GM19351 (cell line): ENCODE measurements at regions not wholly inside any gene's neighbourhood (a gene's known extent, or its start where the extent isn't known, plus 50 kb on each side); places are given as distances from the start of the nearest gene placed in this dataset.
"Not testable (repeated sequence)": the region's sequence is repeated elsewhere in the genome, so short reads cannot be mapped to it uniquely, and the experiment has no call there.

Experiments
- ATAC-seq: cut with Tn5 transposase; IDR thresholded peaks from one replicate; pipeline ENCODE4 v1.9.1; 2021; ENCODE audit warnings: mild to moderate bottlenecking, moderate library complexity; ENCODE audit not compliant: unreplicated experiment

DNA sequence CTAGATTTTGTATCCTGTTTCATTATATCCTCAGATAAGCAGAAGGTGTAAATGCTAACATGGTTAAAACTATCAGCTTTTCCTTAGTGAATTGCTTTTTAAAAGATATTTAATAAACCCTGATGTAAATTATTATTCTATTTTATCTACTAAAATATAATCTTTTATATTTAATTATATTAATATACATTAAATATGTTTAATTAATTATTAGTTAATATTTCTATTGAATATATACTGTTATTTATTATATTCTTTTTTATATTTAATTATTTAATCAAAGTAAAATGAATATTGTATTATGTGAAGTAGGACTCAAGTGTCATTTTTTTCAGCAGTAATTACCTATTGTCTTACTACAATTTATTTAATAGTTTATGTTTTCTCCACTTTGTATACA is 179.7 kb upstream of the ADGRL4 start:
- no peak for ATAC-seq

DNA sequence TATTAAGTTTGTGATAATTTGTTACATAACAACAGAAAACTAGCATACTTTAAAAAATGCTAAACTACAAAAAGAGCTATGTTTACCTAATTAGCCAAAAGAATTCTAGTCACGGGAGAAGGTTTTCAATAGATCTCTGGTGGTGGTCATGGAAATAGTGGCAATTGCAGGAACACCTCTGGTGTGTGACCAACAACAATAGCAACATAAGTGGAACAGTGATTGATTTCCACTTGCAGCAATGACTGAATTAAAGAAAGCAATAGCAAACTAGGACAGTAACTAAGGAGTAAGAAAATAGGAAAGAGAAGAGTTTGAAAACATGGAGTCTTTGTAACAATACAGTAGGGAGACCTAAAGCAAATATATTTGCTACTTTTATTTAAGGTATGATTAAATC is 171.3 kb upstream of the ADGRL4 start:
- no peak for ATAC-seq

DNA sequence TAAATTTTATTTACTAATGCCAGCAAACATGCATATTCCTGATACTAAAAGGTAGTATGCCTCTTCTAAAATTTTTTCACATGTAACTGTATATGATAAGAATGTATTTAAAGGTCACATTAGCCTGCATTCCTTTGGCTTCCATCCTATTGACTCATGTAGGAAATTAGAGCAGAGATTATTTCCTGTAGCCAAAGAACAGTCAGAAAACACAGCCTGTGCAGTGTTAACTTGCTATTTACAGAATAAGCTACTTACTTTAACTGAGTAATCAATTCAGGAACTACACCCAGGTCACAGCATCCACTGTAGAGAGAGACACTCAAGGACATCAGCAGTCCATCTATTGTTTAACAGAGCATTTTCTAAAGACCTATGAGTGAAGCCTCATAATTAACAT is 154.5 kb upstream of the ADGRL4 start:
- no peak for ATAC-seq

DNA sequence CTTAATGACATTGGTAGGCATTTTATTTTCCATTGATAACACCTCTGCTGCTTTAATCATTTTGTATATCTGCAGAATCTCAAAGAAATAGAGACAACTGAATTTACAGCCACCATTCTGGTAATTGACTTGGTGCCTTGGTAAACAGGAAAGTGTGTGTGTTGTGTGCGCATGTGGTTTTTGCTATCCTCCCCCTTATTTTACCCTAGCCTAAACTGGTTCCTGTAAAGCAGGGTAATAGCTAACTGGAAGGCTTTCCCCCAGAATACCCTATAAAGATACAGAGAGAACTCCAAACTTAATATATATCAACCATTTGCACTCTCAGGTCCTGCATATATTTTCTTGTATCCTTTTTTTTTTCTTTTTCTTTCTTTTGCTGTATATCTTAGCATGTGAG is 149.5 kb upstream of the ADGRL4 start:
- ATAC-seq: no peak

DNA sequence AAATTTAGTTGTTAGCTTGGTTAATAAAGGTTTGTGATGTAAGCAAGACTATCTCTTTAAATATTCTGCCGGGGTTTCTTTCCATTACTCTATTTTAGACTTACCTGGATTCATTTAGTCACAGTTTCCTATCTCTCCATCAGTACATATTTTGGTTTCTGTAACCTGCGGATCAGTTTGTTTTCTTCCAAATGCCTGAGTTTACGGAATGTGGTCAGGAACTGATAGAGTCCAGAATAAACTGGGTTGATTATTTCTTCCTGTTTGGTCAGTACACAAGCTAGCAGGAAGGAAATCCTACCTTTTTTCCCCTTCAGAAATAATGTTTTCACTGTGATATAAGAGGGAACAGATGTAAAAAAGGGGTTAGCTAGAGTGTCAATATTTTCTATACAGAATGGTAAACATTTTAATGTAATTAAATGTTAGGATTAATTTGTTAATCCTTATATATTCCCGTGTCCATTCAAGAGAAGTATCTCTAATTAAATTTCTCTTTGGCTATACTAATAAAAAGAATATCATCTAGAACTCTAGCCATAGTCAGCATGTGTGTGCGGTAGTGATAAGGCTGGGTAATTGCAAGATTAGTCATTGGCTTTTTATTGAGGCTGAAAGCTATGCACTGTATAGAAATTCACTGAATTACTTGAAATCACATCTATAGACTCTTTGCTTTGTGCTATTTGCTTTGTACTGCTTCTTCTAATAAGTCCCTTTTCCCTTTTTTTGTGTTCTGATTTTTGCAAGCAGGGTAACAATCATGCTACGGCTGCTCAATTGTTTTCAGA is 144.7 kb upstream of the ADGRL4 start:
- ATAC-seq: no peak

DNA sequence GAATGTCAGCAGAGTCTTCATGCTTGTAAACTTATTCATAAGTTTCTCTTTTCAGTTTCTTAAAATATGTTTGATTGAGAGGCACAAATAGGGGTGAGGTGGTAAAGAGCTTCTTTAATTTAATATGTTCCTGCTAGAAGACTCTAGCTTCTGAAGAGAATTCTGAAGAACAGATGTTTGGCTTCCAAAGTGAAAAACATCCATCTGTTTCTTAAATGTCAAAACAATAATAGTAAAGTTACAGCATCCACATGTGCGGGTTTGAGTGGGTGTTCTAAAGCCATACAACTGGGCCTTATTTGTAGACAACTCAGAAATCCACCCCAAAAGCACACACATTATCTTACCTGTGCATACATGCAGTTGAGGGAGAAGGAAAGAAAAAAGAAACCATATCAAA is 144.0 kb upstream of the ADGRL4 start:
- ATAC-seq: no peak

DNA sequence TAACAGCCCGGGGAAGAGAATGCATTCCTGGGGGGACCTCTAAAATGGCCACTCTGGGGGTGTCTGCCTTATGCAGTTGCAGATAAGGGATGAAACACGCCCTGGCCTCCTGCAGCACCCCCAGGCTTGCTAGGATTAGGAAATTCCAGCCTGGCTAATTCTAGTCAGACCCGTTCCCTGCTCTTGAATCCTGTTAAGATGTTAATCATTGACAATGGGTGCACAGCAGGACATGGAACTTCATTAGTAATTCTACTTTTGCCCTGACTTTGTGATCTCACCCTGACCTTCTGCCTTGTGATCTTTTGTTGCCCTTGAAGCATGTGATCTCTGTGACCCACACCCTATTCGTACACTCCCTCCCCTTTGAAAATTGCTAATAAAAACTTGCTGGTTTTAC is 131.7 kb upstream of the ADGRL4 start:
- ATAC-seq: not testable (repeated sequence)

DNA sequence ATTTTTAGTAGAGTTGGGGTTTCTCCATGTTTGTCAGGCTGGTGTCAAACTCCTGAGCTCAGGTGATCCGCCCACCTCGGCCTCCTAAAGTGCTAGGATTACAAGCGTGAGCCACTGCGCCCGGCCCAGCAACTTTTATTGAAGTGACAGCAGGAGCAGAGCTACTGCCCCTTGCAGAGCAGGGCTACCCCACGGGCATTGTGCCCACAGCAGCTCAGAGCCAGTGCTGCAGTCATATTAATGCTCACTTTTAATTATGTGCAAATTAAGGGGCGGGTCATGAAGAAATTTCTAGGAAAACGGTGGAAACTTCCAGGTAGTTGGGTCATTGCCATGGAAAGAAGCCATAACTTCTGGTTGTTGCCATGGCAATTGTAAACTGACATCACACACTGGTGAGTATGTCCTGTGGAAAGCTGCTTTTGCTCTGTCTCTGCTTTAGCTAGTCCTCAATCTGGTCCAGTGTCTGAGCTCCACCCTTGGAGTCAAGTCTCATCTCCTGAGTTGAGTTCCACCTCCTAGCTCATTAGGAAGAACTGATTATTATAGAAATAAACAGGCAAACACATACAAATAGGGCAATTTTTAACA is 127.3 kb upstream of the ADGRL4 start:
- ATAC-seq: no peak

DNA sequence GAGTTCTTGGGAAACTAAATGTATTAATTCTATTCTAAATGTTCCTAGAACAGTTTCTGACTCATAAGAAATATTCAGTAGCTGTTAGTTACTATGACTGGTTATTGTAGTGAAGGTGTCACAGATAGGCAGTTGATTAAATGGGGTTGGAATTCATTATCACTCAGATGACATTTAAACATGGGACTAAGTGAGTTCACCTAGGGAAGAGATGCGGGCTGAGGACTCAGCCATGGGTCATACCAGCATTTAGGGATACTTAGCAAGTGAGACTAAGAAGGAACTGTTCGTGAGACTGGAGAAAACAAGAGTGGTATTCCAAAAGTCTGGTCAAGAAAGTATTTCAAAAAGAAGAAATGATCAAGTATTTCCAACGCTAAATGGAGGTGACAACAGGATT is 125.1 kb upstream of the ADGRL4 start:
- ATAC-seq: no peak

DNA sequence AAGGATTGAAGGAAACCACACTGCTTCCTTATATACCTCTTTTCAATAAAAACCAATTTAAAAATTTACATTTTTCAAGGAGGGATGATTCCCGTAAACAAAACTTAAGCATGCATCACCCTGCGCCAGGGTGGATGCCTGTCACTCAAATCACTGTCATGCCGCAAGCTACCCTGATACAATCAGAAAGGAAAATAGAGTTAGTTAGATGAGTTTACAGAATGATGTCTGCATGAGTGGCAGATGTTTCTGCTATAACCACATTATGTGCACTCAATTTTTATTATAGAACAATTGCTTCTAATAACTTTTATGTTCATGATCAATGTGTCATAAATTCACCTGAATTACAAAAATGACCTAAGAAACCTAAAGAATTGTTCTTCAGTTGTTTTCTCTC is 123.4 kb upstream of the ADGRL4 start:
- no peak for ATAC-seq

DNA sequence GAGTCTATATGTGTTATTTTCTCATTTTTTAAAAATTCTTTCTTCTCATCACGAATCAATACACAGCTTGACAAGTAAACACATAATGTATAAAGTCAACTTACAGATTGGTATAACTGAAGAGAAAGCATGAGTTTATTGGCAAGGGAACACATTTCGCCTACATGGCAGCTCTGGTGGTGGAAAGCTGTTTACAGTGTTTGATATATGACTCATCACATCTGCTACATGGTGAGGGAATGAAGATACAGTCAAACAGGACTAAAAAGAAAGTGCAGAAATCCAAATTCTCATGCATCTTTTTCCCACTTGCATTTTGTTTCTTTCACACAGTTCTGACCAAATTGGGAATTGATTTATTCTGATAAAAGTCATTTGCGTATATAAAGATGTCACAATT is 122.2 kb upstream of the ADGRL4 start:
- no peak for ATAC-seq

DNA sequence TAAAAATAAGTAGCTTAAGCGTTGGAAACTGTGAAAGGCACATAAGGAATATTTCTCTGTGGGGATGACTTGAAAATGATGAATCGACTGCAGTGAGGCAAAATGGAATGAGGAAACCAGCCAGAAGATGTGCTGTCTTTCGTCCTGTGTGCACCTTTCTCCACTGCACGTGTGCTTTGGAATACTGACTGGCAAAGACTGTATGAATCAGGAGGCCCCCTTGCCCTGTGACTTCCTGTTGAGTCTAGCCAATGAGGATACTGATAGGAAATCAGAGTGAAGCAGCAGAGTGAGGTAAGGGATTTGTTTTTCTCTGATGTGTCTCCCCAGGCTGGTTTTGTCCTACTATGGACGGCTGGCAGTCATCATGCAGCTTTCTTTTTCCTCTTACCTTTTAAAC is 118.2 kb upstream of the ADGRL4 start:
- no peak for ATAC-seq

DNA sequence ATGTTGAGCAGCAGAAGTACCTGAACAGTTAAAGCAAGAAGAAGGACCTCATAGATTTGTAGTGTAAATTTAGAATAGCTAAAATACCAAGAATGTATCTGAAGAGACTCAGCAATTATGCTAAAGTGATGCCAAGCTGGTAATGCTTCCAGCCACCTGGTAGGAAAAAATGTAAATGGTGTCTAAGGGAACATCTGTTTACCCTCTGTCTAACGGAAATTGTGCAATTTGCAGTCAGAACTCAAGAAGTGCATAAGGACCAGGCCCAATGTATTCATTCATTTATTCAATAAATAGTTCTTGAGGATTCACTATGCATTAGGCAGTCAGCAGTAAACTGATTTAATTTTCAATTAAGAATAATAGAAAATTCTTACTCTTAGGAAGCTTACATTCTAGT is 116.0 kb upstream of the ADGRL4 start:
- ATAC-seq: no peak

DNA sequence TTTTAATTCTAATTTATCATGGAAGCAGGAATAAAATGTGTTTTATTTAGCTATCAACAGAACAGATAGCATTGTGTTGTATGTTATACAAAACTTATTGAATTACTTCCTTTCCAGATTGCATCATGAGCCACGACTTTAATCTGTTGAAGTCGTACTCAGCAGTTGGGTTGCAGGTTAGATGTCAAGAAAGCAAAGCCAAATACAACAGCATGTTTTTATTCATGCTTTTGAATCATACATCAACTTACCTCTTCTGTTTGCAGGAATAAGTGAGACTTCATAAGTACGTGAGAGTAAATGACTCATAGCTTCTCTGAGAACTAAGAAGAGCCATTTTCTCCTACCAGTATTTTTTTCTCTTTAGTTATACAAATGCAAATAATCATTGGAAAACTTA is 110.8 kb upstream of the ADGRL4 start:
- no peak for ATAC-seq

DNA sequence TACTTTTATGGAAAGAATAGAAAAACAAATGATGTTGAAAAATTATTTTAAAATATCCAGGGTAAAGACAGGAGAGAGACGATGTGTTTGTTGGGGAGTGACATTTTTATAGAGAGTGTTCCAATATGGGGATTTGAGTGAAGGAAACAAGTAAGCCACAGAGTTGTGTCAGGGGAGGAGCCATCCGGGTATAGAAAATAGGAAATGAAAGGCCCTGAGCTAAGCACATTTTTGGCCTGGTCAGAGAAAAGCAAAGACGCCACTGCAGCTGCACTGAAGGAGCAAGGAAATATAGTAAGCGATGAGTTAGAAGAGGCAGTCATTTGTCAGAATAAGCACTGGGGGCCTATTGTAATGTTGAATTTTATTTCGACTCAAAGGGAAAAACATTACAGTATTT is 107.3 kb upstream of the ADGRL4 start:
- no peak for ATAC-seq

DNA sequence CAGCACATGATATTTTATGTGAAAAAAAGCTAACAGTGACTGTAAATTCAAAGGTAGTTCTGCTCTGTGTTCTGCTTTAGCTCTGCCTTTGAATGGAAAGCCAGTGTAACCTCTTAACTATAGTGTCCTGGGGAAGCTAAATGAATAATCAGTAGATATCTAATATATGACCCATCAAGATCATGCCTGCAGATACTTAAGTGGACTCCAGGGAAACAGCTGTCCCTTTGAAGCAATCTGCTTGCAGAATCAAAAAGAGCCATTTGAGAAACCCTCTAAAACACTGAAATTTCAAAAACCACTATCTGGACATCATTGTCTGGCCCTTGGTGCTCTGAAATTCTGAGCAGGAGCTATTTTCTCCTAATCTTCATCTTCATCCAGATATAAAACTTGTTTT is 104.2 kb upstream of the ADGRL4 start:
- ATAC-seq: no peak

DNA sequence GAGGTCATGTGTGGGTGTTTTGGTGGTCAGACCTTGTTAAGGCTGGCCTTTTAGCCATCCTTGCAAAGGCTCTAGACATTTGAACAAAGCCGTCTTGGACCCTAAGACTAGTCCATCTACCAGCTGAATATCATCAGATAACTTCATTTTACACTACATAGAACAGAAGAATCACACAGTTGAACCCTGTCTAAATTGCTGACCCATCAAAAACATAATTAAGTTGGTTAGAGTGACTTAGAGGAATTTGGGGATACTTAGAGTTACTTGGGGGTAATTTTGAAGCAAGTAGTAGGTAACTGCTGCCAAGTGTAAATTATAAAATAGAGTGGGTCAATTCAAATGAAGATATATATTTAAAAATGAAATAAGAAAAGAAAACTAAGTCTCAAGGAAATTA is 102.9 kb upstream of the ADGRL4 start:
- no peak for ATAC-seq

DNA sequence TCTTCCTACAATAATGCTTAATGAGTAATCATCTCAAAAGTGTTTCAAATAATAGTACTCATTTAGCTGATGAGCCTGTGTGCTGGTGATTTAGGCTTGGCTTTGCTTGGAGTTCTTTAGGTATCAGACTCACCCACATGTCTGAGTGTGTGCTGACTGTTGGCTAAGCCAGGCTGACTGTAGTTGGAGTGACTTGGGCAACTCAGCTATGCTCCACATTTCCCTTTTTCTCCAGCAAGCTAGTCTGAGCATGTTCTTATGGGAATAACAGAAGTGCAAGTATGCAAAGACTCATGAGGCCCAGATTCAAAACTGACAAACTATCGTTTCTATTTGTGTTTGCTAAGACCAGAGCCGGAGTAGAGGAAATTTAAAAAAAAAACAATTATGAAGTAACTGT is 99.0 kb upstream of the ADGRL4 start:
- ATAC-seq: no peak

DNA sequence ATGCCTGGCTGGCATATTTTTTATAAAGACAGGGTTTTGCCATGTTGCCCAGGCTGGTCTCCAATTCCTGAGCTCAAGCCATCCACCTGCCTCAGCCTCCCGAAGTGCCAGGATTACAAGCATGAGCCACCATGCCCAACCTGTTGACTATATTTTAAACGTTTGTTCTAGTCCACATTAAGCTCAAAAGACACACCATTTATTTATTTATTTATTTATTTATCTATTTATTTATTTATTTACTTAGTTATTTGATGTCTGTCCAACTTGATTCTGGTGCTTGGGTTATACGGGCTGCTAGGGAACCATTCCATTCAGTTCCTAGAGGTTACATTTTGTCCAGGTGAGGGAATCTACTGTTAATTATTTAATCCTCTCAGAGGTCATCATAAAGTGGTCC is 98.1 kb upstream of the ADGRL4 start:
- no peak for ATAC-seq

DNA sequence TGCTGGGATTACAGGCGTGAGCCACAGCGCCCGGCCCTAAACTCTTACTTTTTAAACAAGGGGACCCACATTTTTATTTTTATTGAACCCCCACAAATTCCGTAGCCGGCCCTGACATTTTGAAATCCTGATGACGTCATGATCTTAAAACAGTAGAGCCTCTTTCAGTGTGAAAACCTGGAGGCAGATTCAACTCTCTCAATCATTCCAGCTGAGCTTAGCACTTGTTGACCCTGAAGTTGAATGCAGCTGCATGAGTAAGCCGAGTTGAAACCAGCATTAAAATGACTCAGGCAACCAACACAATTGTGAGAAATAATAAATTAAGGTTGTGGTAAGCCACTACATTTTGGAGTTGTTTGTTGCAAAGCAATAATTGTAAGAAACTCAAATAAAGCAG is 93.9 kb upstream of the ADGRL4 start:
- no peak for ATAC-seq

DNA sequence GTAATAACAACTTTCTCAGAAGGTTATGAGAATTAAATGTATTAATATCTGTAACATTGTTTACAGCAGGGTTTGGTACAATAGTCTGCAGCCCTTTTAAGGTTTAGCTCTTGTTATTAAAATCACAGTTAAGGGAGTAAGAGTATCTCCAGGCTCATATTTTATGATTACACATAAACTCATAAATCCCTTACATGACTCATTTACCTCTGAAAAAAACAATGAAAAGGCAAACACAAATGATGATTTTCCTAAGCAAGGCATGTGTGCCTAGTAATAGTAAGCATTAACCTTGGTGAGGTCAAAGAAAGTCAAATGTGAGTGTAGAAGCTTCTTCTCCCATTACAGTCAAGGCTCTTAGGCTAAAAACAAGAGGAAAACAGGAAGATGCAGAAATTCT is 84.5 kb upstream of the ADGRL4 start:
- no peak for ATAC-seq

DNA sequence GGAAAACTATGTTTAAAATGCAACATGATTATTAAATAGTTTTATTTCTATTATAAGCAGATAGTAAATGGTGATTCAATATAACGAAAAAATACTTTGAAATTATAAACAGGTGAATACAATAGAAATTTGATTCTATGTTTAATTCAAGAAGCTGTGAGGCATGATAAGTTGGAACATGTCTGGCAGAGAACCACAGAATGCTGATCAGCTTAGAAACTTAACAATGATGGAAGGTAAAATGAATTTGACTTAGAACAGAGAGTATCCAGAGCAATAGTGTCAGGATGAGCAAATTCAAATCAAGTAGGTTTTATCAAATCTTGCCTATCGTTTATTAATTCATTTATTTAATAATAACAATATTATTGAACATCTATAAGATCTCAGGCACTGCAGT is 83.4 kb upstream of the ADGRL4 start:
- ATAC-seq: no peak

DNA sequence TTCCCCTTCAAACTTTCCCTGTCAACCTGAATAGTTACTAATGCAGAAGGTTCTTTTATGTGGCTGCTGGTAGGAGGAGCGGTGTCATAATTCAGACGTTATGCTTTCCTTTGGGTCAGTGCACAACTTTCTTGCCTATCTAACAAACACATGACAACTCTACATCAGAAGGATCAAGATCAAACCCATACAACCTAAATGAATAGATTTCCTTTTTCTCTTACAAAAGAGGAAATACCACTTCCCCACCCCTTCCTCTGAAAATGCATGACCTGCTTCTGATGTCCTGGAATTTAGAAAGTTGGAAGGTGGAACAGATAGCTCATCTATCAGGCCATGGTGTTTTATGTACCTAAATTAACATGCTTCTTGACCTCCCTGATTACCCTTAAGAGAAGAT is 75.7 kb upstream of the ADGRL4 start:
- ATAC-seq: no peak
